ENCODE measurements at regions not wholly inside any gene's neighbourhood (a gene's known extent, or its start where the extent isn't known, plus 50 kb on each side); places are given as distances from the start of the nearest gene placed in this dataset.

DNA sequence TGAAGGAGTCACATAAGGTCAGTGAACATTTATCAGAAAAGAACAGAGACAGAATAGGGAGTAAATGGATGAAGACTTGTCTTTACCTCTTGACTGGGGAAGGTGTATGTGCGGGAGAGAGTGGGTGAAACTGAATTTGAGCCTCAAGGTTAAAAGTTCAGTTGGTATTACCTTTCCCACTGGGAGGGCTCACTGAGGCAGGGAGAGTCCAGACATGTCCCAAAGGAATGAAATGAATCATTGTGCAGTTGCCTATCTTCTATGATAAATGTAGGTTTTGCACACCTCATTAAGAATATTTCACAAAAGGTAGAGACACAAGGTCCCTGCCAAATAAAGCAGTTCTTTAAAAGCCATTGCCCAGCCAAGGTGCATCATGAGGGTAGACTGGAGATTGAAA, 105.2 kb downstream of the KCNA5 start:
- Histone ChIP-seq H3K4me1 (no peaks in the 10 kb centered on the region), H3K4me3 (no peak overlapping the region), H3K9me3 (no peaks in the 10 kb centered on the region), H3K36me3 (no peaks in the 10 kb centered on the region), H3K27ac (no peak overlapping the region), H3K27me3 (no peaks in the 10 kb centered on the region)
- no peak for TF ChIP-seq POLR2A (IDR thresholded peaks at IDR 0.05)
- no peak for TF ChIP-seq CTCF (IDR thresholded peaks at IDR 0.05)
- DNase-seq, result no peak

- no peak for TF ChIP-seq CTCF (IDR thresholded peaks at IDR 0.05)
- TF ChIP-seq POLR2A (IDR thresholded peaks at IDR 0.05), result no peak
- Histone ChIP-seq H3K9me3 (no peaks in the 10 kb centered on the region), H3K36me3 (no peaks in the 10 kb centered on the region), H3K27ac (no peak overlapping the region), H3K4me1 (no peaks in the 10 kb centered on the region), H3K27me3 (no peaks in the 10 kb centered on the region), H3K4me3 (no peak overlapping the region)
- no peak for DNase-seq
These were observed 110.4 kb downstream of the KCNA5 start for GRCh38 chr12:5154091-5154490.

DNA sequence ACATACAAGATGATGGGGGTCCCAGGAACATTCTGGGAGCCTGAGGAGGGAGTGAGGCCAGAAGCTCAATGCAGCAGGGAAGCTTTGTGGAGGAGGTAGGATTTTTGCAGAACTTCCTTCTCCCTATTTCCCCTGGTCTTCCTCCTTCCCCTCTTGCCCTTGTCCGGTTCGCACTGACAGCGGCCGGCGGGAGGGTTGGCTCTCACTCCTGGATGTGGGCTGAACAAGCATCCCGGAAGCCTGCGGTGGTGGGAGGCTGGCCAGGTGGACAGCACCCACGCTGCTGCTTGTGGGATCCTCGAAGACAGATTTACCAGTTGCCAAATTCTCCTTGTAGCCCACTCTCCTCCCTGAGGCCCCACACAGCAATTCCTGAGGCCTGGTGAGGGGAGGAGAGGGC, 112.2 kb downstream of the KCNA5 start:
- no peak for DNase-seq
- Histone ChIP-seq H3K4me1 (no peaks in the 10 kb centered on the region), H3K9me3 (no peaks in the 10 kb centered on the region), H3K36me3 (no peaks in the 10 kb centered on the region), H3K27ac (no peak overlapping the region), H3K4me3 (no peak overlapping the region), H3K27me3 (no peaks in the 10 kb centered on the region)
- TF ChIP-seq POLR2A (IDR thresholded peaks at IDR 0.05), result no peak
- no peak for TF ChIP-seq CTCF (IDR thresholded peaks at IDR 0.05)

GRCh38 chr12:5160827-5161226, 117.1 kb downstream of the KCNA5 start:
- no peak for TF ChIP-seq CTCF (IDR thresholded peaks at IDR 0.05)
- TF ChIP-seq POLR2A (IDR thresholded peaks at IDR 0.05), result no peak
- no peak for DNase-seq
- H3K9me3 ChIP-seq, result no peaks in the 10 kb centered on the region

GRCh38 chr12:5163661-5164060, 120.0 kb downstream of the KCNA5 start:
- Histone ChIP-seq H3K4me1 (no peaks in the 10 kb centered on the region), H3K27ac (no peak overlapping the region), H3K4me3 (no peak overlapping the region), H3K9me3 (no peaks in the 10 kb centered on the region), H3K27me3 (peaks cover 0 to 4% of the 10 kb centered on the region in 2 donors), H3K36me3 (no peaks in the 10 kb centered on the region)
- no peak for DNase-seq
- no peak for TF ChIP-seq POLR2A (IDR thresholded peaks at IDR 0.05)
- TF ChIP-seq CTCF (IDR thresholded peaks at IDR 0.05), result no peak

More at GRCh38 chr12:5160827-5161226, 117.1 kb downstream of the KCNA5 start:
- Histone ChIP-seq H3K36me3 (no peaks in the 10 kb centered on the region), H3K4me1 (no peaks in the 10 kb centered on the region), H3K27ac (no peak overlapping the region), H3K4me3 (no peak overlapping the region), H3K27me3 (peaks cover 0 to 4% of the 10 kb centered on the region in 2 donors)

- no peak for DNase-seq
- H3K9me3 ChIP-seq, result no peaks in the 10 kb centered on the region
- no peaks in the 10 kb centered on the region for H3K4me1 ChIP-seq
- H3K36me3 ChIP-seq, result no peaks in the 10 kb centered on the region
- TF ChIP-seq CTCF (IDR thresholded peaks at IDR 0.05) (no peak), POLR2A (IDR thresholded peaks at IDR 0.05) (no peak)
- H3K27ac ChIP-seq, result no peak overlapping the region
- peaks cover 0 to 4% of the 10 kb centered on the region in 2 donors for H3K27me3 ChIP-seq
- H3K4me3 ChIP-seq, result no peak overlapping the region
These were observed 121.8 kb downstream of the KCNA5 start for GRCh38 chr12:5165296-5165970.

Data from Peyer's patch (tissue), 4 donors.